HTR-8/SVneo (cell line): ENCODE measurements at regions not wholly inside any gene's neighbourhood (a gene's known extent, or its start where the extent isn't known, plus 50 kb on each side); places are given as distances from the start of the nearest gene placed in this dataset.

Experiments
- DNase-seq: peaks from one replicate; pipeline ENCODE4 v3.0.0; 2011; ENCODE audit warnings: low spot score, mixed read lengths; ENCODE audit not compliant: insufficient read length
- FAIRE-seq: peaks from 2 replicates; lab custom pipeline; 2011; peaks lifted over from hg19 to GRCh38; lab: Jason Lieb, UNC

- FAIRE-seq (no peak), DNase-seq (no peak)
Observed at GRCh38 chr4:116480546-116480945, 604.8 kb downstream of the TRAM1L1 start.

GRCh38 chr4:116478343-116478742, 607.0 kb downstream of the TRAM1L1 start:
- no peak for FAIRE-seq

GRCh38 chr4:116469582-116469981, 615.8 kb downstream of the TRAM1L1 start:
- no peak for DNase-seq
- FAIRE-seq: no peak

More at GRCh38 chr4:116478343-116478742, 607.0 kb downstream of the TRAM1L1 start:
- no peak for DNase-seq

GRCh38 chr4:116453127-116453526, 632.2 kb downstream of the TRAM1L1 start:
- DNase-seq (no peak), FAIRE-seq (no peak)

- DNase-seq: no peak
- FAIRE-seq: no peak
Observed at GRCh38 chr4:116449764-116450163, 635.6 kb downstream of the TRAM1L1 start.

GRCh38 chr4:116444117-116444516, 641.3 kb downstream of the TRAM1L1 start:
- no peak for FAIRE-seq
- DNase-seq: no peak

- DNase-seq (no peak), FAIRE-seq (no peak)
Observed at GRCh38 chr4:116438981-116439729, 646.2 kb downstream of the TRAM1L1 start.

GRCh38 chr4:116438417-116438816, 647.0 kb downstream of the TRAM1L1 start:
- no peak for FAIRE-seq
- no peak for DNase-seq

- DNase-seq (no peak), FAIRE-seq (no peak)
Observed at GRCh38 chr4:116427666-116428065, 657.7 kb downstream of the TRAM1L1 start.

GRCh38 chr4:116413222-116413621, 672.2 kb downstream of the TRAM1L1 start:
- FAIRE-seq (no peak), DNase-seq (no peak)

- DNase-seq: no peak
- no peak for FAIRE-seq
Observed at GRCh38 chr4:116401293-116401692, 684.1 kb downstream of the TRAM1L1 start.

GRCh38 chr4:116400480-116400879, 684.9 kb downstream of the TRAM1L1 start:
- DNase-seq: no peak
- no peak for FAIRE-seq

- FAIRE-seq: no peak
Observed at GRCh38 chr4:116397714-116398113, 687.7 kb downstream of the TRAM1L1 start.

GRCh38 chr4:116397291-116397690, 688.1 kb downstream of the TRAM1L1 start:
- DNase-seq (no peak), FAIRE-seq (no peak)

More at GRCh38 chr4:116397714-116398113, 687.7 kb downstream of the TRAM1L1 start:
- DNase-seq: no peak

- no peak for FAIRE-seq
- no peak for DNase-seq
Observed at GRCh38 chr4:116395408-116395807, 690.0 kb downstream of the TRAM1L1 start.

GRCh38 chr4:116391020-116391419, 694.4 kb downstream of the TRAM1L1 start:
- FAIRE-seq (no peak), DNase-seq (no peak)

GRCh38 chr4:116389139-116389538, 696.2 kb downstream of the TRAM1L1 start:
- DNase-seq: no peak
- FAIRE-seq: no peak

GRCh38 chr4:116387937-116388474, 697.4 kb downstream of the TRAM1L1 start:
- no peak for DNase-seq
- FAIRE-seq: no peak

GRCh38 chr4:116386856-116387255, 698.5 kb downstream of the TRAM1L1 start:
- FAIRE-seq (no peak), DNase-seq (no peak)

- FAIRE-seq (no peak), DNase-seq (no peak)
Observed at GRCh38 chr4:116385583-116385982, 699.8 kb downstream of the TRAM1L1 start.

- no peak for DNase-seq
- no peak for FAIRE-seq
Observed at GRCh38 chr4:116374815-116375214, 710.6 kb downstream of the TRAM1L1 start.

- DNase-seq (no peak), FAIRE-seq (no peak)
Observed at GRCh38 chr4:116362583-116362982, 722.8 kb downstream of the TRAM1L1 start.
